Type B pancreatic cell (in vitro differentiated cells): ENCODE measurements at regions not wholly inside any gene's neighbourhood (a gene's known extent, or its start where the extent isn't known, plus 50 kb on each side); places are given as distances from the start of the nearest gene placed in this dataset.

Source experiments
- DNase-seq: peaks from one replicate; pipeline ENCODE4 v3.0.0; 2021; ENCODE audit warnings: mixed read lengths; ENCODE audit not compliant: unreplicated experiment; ENCODE audit errors: extremely low spot score
- H3K27ac Mint-ChIP-seq: 2 replicates; pipeline ENCODE4 v1.8.0; 2021; ENCODE audit warnings: mild to moderate bottlenecking, mixed read lengths
- H3K27me3 Mint-ChIP-seq: 2 replicates; pipeline ENCODE4 v1.8.0; 2021; ENCODE audit warnings: mixed read lengths
- H3K36me3 Mint-ChIP-seq: 2 replicates; pipeline ENCODE4 v1.8.0; 2021; ENCODE audit warnings: mixed read lengths
- H3K4me1 Mint-ChIP-seq: one replicate; pipeline ENCODE4 v1.8.0; 2021; ENCODE audit warnings: mixed read lengths; ENCODE audit not compliant: unreplicated experiment
- H3K4me3 Mint-ChIP-seq: 2 replicates; pipeline ENCODE4 v1.8.0; 2021; ENCODE audit warnings: mild to moderate bottlenecking, mixed read lengths
- H3K9me3 Mint-ChIP-seq: 2 replicates; pipeline ENCODE4 v1.8.0; 2021; ENCODE audit warnings: mixed read lengths
- TF ChIP-seq, protein P1 (sequence below): fragments of 200-600 bp; sonication (generic); conservative IDR thresholded peaks from 2 replicates; pipeline ENCODE4 v1.5.0; 2021; ENCODE audit warnings: antibody characterized with exemption, mild to moderate bottlenecking

DNA sequence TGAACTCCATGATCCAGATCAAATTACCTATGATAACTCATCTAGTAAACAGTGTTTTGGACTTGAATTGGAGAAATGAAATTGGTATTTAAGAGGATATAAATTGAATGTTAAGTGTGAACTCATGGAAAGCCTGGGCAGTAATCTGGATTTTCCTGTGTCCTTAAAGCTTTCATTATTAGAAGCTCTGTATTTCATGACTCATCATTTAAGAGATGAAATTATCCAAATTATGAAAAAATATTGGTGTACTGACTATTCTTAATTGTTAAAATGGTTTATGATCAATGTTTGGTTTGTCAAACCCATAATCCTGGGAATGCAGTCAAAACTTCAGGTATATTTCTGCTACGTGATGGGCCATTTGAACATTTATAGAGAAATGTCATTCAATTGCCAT lies 332.2 kb upstream of the ST6GAL2 start:
- Mint-ChIP-seq H3K36me3 (no peaks in the 10 kb centered on the region), H3K9me3 (no peaks in the 10 kb centered on the region), H3K27me3 (no peaks in the 10 kb centered on the region), H3K27ac (no peak overlapping the region), H3K4me3 (no peak overlapping the region), H3K4me1 (no peaks in the 10 kb centered on the region)
- TF ChIP-seq, protein P1, sequence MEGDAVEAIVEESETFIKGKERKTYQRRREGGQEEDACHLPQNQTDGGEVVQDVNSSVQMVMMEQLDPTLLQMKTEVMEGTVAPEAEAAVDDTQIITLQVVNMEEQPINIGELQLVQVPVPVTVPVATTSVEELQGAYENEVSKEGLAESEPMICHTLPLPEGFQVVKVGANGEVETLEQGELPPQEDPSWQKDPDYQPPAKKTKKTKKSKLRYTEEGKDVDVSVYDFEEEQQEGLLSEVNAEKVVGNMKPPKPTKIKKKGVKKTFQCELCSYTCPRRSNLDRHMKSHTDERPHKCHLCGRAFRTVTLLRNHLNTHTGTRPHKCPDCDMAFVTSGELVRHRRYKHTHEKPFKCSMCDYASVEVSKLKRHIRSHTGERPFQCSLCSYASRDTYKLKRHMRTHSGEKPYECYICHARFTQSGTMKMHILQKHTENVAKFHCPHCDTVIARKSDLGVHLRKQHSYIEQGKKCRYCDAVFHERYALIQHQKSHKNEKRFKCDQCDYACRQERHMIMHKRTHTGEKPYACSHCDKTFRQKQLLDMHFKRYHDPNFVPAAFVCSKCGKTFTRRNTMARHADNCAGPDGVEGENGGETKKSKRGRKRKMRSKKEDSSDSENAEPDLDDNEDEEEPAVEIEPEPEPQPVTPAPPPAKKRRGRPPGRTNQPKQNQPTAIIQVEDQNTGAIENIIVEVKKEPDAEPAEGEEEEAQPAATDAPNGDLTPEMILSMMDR = no peak
- no peak for DNase-seq

DNA sequence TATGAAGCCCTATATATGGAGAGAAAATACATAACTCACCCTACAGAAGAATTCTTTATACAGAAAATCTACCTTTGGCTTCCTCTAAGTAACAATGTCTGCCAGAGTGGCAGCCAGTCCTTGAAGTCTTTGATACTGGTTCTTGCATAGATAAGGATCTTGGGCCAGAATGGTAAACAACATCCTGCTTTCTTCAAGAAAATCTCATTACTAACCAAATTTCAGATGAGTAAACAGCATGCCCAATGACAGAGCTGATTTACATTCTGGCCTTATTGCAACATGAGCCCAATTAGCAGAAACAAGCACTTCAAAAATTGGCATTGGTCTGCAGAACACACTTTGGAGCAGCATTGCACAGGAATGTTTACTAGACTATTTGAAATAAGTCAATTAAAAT lies 336.5 kb upstream of the ST6GAL2 start:
- no peak overlapping the region for H3K27ac Mint-ChIP-seq
- no peaks in the 10 kb centered on the region for H3K9me3 Mint-ChIP-seq
- H3K4me1 Mint-ChIP-seq = no peaks in the 10 kb centered on the region
- H3K4me3 Mint-ChIP-seq = no peak overlapping the region
- H3K36me3 Mint-ChIP-seq = no peaks in the 10 kb centered on the region
- no peak for DNase-seq
- TF ChIP-seq, protein P1 = no peak
- no peaks in the 10 kb centered on the region for H3K27me3 Mint-ChIP-seq

DNA sequence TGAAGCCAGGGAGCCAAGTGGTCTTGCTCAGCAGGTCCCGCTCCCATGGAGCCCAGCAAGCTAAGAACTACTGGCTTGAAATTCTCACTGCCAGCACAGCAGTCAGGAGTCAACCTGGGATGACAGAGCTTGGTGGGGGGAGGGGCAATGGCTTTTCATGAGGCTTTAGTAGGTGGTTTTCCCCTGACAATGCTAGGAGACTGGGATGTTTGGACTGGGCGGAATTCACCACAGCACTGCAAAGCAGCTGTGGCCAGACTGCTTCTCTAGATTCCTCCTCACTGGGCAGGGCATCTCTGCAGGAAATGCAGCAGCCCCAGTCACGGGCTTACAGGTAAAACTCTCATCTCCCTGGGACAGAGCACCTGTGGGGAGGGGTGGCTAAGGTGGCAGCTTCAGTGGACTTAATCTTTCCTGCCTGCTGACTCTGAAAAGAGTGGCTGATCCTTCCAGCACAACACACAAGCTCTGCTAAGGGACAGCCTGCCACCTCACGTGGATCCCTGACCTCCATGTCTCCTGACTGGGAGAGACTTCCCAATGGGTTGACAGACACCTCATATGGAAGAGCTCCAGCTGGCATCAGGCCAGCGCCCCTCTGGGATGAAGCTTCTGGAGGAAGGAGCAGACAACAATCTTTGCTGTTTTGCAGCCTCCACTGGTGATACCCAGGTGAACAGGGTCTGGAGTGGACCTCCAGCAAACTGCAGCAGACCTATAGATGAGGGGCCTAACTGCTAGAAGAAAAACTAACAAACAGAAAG lies 349.7 kb upstream of the ST6GAL2 start:
- no peaks in the 10 kb centered on the region for H3K27me3 Mint-ChIP-seq
- H3K9me3 Mint-ChIP-seq = no peaks in the 10 kb centered on the region
- H3K27ac Mint-ChIP-seq = no peak overlapping the region
- TF ChIP-seq, protein P1 = no peak
- DNase-seq = no peak
- no peaks in the 10 kb centered on the region for H3K36me3 Mint-ChIP-seq
- H3K4me1 Mint-ChIP-seq = no peaks in the 10 kb centered on the region
- no peak overlapping the region for H3K4me3 Mint-ChIP-seq

DNA sequence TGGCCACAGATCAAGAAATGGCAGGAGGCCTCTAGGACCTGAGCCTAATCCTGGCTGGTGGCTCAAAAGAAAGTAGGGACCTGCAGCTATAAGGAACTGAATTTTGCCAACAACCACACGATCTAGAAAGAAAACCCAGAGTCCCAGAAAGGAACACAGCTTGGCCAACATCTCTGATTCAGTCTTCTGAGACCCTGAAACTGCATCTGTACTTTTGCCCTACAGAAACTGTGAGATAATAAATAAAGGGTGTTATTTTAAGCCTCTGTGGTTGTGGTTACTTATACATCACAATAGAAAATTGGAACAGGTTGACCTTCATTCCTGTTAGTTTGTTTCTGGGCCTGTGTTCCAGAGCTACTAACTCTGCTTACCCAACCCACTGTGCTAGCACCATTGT lies 356.8 kb upstream of the ST6GAL2 start:
- Mint-ChIP-seq H3K4me1 (no peaks in the 10 kb centered on the region), H3K9me3 (no peaks in the 10 kb centered on the region), H3K27ac (no peak overlapping the region), H3K4me3 (no peak overlapping the region), H3K27me3 (peaks cover 3% of the 10 kb centered on the region), H3K36me3 (no peaks in the 10 kb centered on the region)
- TF ChIP-seq, protein P1 = no peak
- no peak for DNase-seq

DNA sequence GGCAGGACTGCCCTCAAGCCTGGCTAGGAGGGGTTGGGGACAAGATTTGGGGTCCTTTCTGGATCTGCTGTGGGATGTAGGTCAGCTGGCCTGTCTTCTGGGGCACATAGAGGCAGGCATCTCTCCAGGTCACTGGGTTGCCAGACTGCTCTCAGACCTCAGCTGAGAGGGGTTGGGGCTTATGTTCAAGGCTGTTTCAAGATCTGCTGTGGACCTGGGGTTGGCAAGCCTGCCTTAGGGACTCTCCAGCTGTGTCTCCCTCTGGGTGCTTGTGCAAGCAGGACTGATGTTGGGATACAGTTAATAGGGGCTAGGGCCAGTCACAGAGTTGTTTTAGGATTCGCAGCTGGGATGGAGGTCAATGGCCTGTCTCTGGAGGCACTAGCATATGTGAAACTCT lies 363.0 kb upstream of the ST6GAL2 start:
- no peaks in the 10 kb centered on the region for H3K36me3 Mint-ChIP-seq
- H3K27ac Mint-ChIP-seq = no peak overlapping the region
- TF ChIP-seq, protein P1 = no peak
- peaks cover 8% of the 10 kb centered on the region for H3K9me3 Mint-ChIP-seq
- H3K27me3 Mint-ChIP-seq = peaks cover 3% of the 10 kb centered on the region
- H3K4me3 Mint-ChIP-seq = no peak overlapping the region
- no peak for DNase-seq
- H3K4me1 Mint-ChIP-seq = no peaks in the 10 kb centered on the region
